Mesenchymal stem cell (in vitro differentiated cells and primary cell): ENCODE measurements at regions not wholly inside any gene's neighbourhood (a gene's known extent, or its start where the extent isn't known, plus 50 kb on each side); places are given as distances from the start of the nearest gene placed in this dataset.
"Not testable (repeated sequence)": the region's sequence is repeated elsewhere in the genome, so short reads cannot be mapped to it uniquely, and the experiment has no call there.

Experiments used
- DNase-seq: peaks from one replicate; pipeline ENCODE4 v3.0.0-alpha.2; 2013
- H2AFZ ChIP-seq: one replicate; pipeline ENCODE4 v1.6.1; 2013; ENCODE audit warnings: low read depth, mild to moderate bottlenecking, control low read depth, inconsistent platforms, low read length, moderate library complexity
- H2AK5ac ChIP-seq: 2 replicates; pipeline ENCODE4 v1.6.1; 2013; ENCODE audit warnings: low read length, moderate library complexity, mild to moderate bottlenecking, inconsistent platforms; ENCODE audit not compliant: severe bottlenecking
- H2BK120ac ChIP-seq: one replicate; pipeline ENCODE4 v1.6.1; 2013; ENCODE audit warnings: low read depth, mild to moderate bottlenecking, inconsistent platforms, low read length, moderate library complexity
- H2BK12ac ChIP-seq, 2 experiments: one replicate each; pipeline ENCODE4 v1.6.1; 2013; ENCODE audit warnings: inconsistent platforms in 2 of 2, low read length in 2 of 2, mild to moderate bottlenecking in 2 of 2, moderate library complexity in 2 of 2, control low read depth in 1 of 2
- H2BK15ac ChIP-seq: one replicate; pipeline ENCODE4 v1.6.1; 2013; ENCODE audit warnings: mild to moderate bottlenecking, low read depth, inconsistent platforms; ENCODE audit not compliant: poor library complexity, severe bottlenecking
- H2BK5ac ChIP-seq: 2 replicates; pipeline ENCODE4 v1.6.1; 2013; ENCODE audit warnings: low read depth, mild to moderate bottlenecking, low read length, control low read depth, inconsistent platforms; ENCODE audit not compliant: poor library complexity, severe bottlenecking
- H3K14ac ChIP-seq, 2 experiments: one replicate each; pipeline ENCODE4 v1.6.1; 2013; ENCODE audit warnings: inconsistent platforms in 2 of 2, low read length in 2 of 2, control low read depth in 1 of 2, mild to moderate bottlenecking in 1 of 2, moderate library complexity in 1 of 2
- H3K18ac ChIP-seq, 2 experiments: one replicate each; pipeline ENCODE4 v1.6.1; 2013; ENCODE audit warnings: inconsistent platforms in 2 of 2, low read length in 2 of 2, control low read depth in 1 of 2, low read depth in 1 of 2, mild to moderate bottlenecking in 1 of 2
- H3K23ac ChIP-seq, 2 experiments: one replicate each; pipeline ENCODE4 v1.6.1; 2013; ENCODE audit warnings: inconsistent platforms in 2 of 2, low read length in 2 of 2, mild to moderate bottlenecking in 2 of 2, moderate library complexity in 2 of 2, control low read depth in 1 of 2
- H3K27ac ChIP-seq: 2 replicates; pipeline ENCODE4 v1.5.1; 2013; ENCODE audit warnings: mild to moderate bottlenecking, moderate library complexity, low read length, control low read depth, inconsistent platforms; ENCODE audit not compliant: poor library complexity, severe bottlenecking
- H3K27me3 ChIP-seq, 2 experiments: 2 replicates each; pipeline versions ENCODE4 v1.6.1 to v1.7.0; 2013; ENCODE audit warnings: low read length in 2 of 2, mild to moderate bottlenecking in 2 of 2, moderate library complexity in 2 of 2, control low read depth in 1 of 2, inconsistent platforms in 1 of 2; ENCODE audit not compliant: control insufficient read depth in 1 of 2, insufficient read depth in 1 of 2
- H3K36me3 ChIP-seq, 2 experiments: 2 replicates each; pipeline versions ENCODE4 v1.6.1 to v1.7.0; 2013; ENCODE audit warnings: low read length in 2 of 2, control low read depth in 1 of 2, inconsistent platforms in 1 of 2, low read depth in 1 of 2, mild to moderate bottlenecking in 1 of 2; ENCODE audit not compliant: insufficient read depth in 2 of 2, control insufficient read depth in 1 of 2
- H3K4ac ChIP-seq, 2 experiments: one replicate each; pipeline ENCODE4 v1.6.1; 2013; ENCODE audit warnings: inconsistent platforms in 2 of 2, low read length in 2 of 2, mild to moderate bottlenecking in 2 of 2, moderate library complexity in 2 of 2, control low read depth in 1 of 2, low read depth in 1 of 2
- H3K4me1 ChIP-seq: 2 replicates; pipeline ENCODE4 v1.6.1; 2013; ENCODE audit warnings: low read depth, low read length, control low read depth; ENCODE audit not compliant: control insufficient read depth, insufficient read depth
- H3K4me2 ChIP-seq: 2 replicates; pipeline ENCODE4 v1.6.1; 2013; ENCODE audit warnings: low read length, mild to moderate bottlenecking, inconsistent platforms; ENCODE audit not compliant: poor library complexity, severe bottlenecking
- H3K4me3 ChIP-seq, 2 experiments: 2 replicates each; pipeline versions ENCODE4 v1.5.1 to v1.7.0; 2013; ENCODE audit warnings: low read length in 2 of 2, mild to moderate bottlenecking in 2 of 2, control low read depth in 1 of 2, low read depth in 1 of 2; ENCODE audit not compliant: insufficient read depth in 1 of 2
- H3K79me1 ChIP-seq: replicated peaks from 2 replicates; pipeline ENCODE4 v1.6.1; 2013; ENCODE audit warnings: mild to moderate bottlenecking, control low read depth, low read length, inconsistent platforms; ENCODE audit not compliant: poor library complexity, severe bottlenecking
- H3K9ac ChIP-seq: 2 replicates; pipeline ENCODE4 v1.7.0; 2013; ENCODE audit warnings: mild to moderate bottlenecking, low read length, moderate library complexity
- H3K9me3 ChIP-seq: 2 replicates; pipeline ENCODE4 v1.7.0; 2013; ENCODE audit warnings: mild to moderate bottlenecking, low read length; ENCODE audit not compliant: control insufficient read depth
- H4K8ac ChIP-seq: one replicate; pipeline ENCODE4 v1.6.1; 2013; ENCODE audit warnings: inconsistent platforms, mild to moderate bottlenecking, low read length, moderate library complexity
- H4K91ac ChIP-seq: one replicate; pipeline ENCODE4 v1.6.1; 2013; ENCODE audit warnings: mild to moderate bottlenecking, low read length, inconsistent platforms
- WGBS: methylation state at CpG from one replicate; pipeline ENCODE4 v1.1.7; 2013; ENCODE audit warnings: mixed read lengths; 5-methylcytosine and 5-hydroxymethylcytosine counted together

DNA sequence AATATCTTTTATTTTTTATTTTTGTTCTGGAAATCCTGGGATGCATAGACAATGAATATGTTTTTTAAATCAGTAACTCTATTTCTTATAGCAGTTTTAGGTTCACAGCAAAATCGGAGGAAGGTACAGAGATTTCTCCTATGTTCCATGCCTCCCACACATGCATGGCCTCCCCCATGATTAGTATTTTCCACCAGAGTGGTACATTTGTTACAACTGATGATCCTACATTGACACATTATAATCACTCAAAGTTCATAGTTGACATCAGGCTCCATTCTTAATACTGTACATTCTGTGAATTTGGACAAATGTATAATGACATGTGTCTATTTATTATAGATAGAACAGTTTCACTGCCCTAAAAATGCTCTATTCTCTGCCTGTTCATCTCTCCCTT lies 99.0 kb upstream of the THOC3 start:
- not testable (repeated sequence) for DNase-seq, H3K36me3 ChIP-seq

DNA sequence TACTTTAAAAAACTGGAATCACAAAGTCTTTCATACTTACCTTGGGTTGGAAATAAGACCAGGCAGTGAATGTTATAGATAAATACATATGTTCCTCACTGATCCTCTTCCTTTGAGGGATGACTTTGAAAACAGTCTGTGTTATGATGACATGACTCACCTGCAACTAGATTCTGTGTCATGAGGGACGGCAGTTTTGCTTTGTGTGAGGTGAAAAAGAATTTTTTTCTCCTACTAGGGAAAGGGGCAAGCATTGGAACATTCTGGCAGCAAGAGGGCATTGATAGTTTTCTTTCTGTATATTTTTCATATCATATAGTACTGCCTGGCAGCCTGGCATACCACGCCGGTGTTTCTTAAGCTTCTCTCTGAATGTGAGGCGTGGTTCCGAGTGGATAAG lies 99.8 kb upstream of the THOC3 start:
- not testable (repeated sequence) for H3K4ac ChIP-seq, H3K4me3 ChIP-seq, H2BK120ac ChIP-seq, H2BK15ac ChIP-seq, H3K79me1 ChIP-seq, H3K9ac ChIP-seq, H3K14ac ChIP-seq, H2BK5ac ChIP-seq, H3K4me2 ChIP-seq, DNase-seq, H3K27ac ChIP-seq, H3K18ac ChIP-seq, H4K91ac ChIP-seq, H3K9me3 ChIP-seq, H3K27me3 ChIP-seq, H2AK5ac ChIP-seq, H2BK12ac ChIP-seq, H3K36me3 ChIP-seq, H3K4me1 ChIP-seq, H2AFZ ChIP-seq, H3K23ac ChIP-seq, H4K8ac ChIP-seq
- no CpG with 5 or more reads among the region's 5 CpGs for WGBS

More for the DNA sequence above, 99.0 kb upstream of the THOC3 start:
- H2AK5ac ChIP-seq, H3K18ac ChIP-seq, H4K91ac ChIP-seq, H2BK5ac ChIP-seq, H3K4me3 ChIP-seq, H4K8ac ChIP-seq, H3K9me3 ChIP-seq, H3K27ac ChIP-seq, H2BK12ac ChIP-seq, H3K4me1 ChIP-seq, H2BK120ac ChIP-seq, H3K14ac ChIP-seq, H2AFZ ChIP-seq, H2BK15ac ChIP-seq, H3K9ac ChIP-seq, H3K4ac ChIP-seq, H3K4me2 ChIP-seq, H3K23ac ChIP-seq, H3K27me3 ChIP-seq, H3K79me1 ChIP-seq: not testable (repeated sequence)
- 83% methylated on average over 1 of the region's 1 CpG for WGBS

DNA sequence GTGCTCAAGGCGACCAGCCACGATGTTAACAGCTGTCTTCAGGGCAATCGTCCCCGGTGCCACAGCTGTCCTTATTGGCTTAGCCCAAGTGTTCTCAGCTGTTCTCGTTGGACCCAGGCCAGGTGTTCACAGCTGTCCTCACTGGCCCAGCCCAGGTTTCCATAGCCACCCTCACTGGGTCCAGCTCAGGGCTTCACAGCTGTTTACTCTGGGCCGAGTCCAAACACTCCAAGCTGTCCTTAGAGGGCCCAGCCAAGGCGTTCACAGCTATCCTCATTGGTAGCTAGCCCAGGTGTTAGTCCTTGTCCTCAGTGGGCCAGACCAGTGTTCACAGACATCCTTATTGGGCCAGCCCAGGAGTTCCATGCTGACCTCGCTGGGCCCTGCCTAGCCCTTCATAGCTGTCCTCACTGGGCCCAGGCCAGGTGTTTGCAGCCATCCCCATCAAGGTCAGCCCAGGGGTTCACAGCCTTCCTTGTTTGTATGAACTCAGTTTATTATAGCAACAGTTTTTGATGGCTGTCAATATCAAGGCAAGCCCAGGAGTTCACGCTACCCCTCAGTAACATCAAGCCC lies 106.0 kb upstream of the THOC3 start:
- H3K4ac ChIP-seq, H2AK5ac ChIP-seq, H3K23ac ChIP-seq, H3K9ac ChIP-seq, H3K4me1 ChIP-seq, H2BK5ac ChIP-seq, H2BK15ac ChIP-seq, H3K4me3 ChIP-seq, H3K27me3 ChIP-seq, H2BK12ac ChIP-seq, DNase-seq, H2AFZ ChIP-seq, H2BK120ac ChIP-seq, H3K36me3 ChIP-seq, H3K27ac ChIP-seq, H3K4me2 ChIP-seq, H3K18ac ChIP-seq, H3K79me1 ChIP-seq, H3K9me3 ChIP-seq, H3K14ac ChIP-seq, H4K8ac ChIP-seq, H4K91ac ChIP-seq: not testable (repeated sequence)
- 82% methylated on average over 3 of the region's 9 CpGs for WGBS

DNA sequence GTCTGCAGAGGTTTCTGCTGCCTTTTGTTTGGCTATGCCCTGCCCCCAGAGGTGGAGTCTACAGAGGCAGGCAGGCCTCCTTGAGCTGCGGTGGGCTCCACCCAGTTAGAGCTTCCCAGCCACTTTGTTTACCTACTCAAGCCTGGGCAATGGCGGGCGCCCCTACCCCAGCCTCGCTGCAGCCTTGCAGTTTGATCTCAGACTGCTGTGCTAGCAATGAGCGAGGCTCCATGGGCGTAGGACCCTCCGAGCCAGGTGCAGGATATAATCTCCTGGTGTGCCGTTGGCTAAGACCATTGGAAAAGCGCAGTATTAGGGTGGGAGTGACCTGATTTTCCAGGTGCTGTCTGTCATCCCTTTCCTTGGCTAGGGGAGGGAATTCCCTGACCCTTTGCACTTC lies 115.6 kb upstream of the THOC3 start:
- H2BK15ac ChIP-seq, H3K14ac ChIP-seq: not testable (repeated sequence)
- WGBS, result 84% methylated on average over 5 of the region's 9 CpGs

More for the DNA sequence above, 115.6 kb upstream of the THOC3 start:
- not testable (repeated sequence) for H3K27ac ChIP-seq, DNase-seq, H3K36me3 ChIP-seq, H2BK5ac ChIP-seq, H3K27me3 ChIP-seq, H3K9me3 ChIP-seq, H3K9ac ChIP-seq, H2AFZ ChIP-seq, H3K4me2 ChIP-seq, H2BK120ac ChIP-seq, H2BK12ac ChIP-seq, H2AK5ac ChIP-seq, H3K79me1 ChIP-seq, H4K91ac ChIP-seq, H3K4ac ChIP-seq, H3K18ac ChIP-seq, H4K8ac ChIP-seq, H3K23ac ChIP-seq, H3K4me1 ChIP-seq, H3K4me3 ChIP-seq
